ENCODE measurements at regions not wholly inside any gene's neighbourhood (a gene's known extent, or its start where the extent isn't known, plus 50 kb on each side); places are given as distances from the start of the nearest gene placed in this dataset.

GRCh38 chr18:77329651-77330050 lies 80.0 kb downstream of the GALR1 start:
- Histone ChIP-seq H3K27me3 (ENCODE audit: low read depth) (no peaks in the 10 kb centered on the region), H3K4me3 (no peak overlapping the region), H3K9me3 (no peaks in the 10 kb centered on the region), H3K36me3 (no peaks in the 10 kb centered on the region), H3K27ac (no peak overlapping the region), H3K4me1 (no peaks in the 10 kb centered on the region)
- intact Hi-C loops (cut with DNase I): no loop called here
- DNase-seq (no peak), ATAC-seq (no peak)
- no peak for TF ChIP-seq CTCF (IDR thresholded peaks at IDR 0.05)

- Histone ChIP-seq H3K9me3 (no peaks in the 10 kb centered on the region), H3K27ac (no peak overlapping the region), H3K36me3 (no peaks in the 10 kb centered on the region), H3K4me1 (no peaks in the 10 kb centered on the region), H3K27me3 (ENCODE audit: low read depth) (peaks cover 3% of the 10 kb centered on the region), H3K4me3 (no peak overlapping the region)
- intact Hi-C loops (cut with DNase I): no loop called here
- TF ChIP-seq CTCF (IDR thresholded peaks at IDR 0.05): no peak
- no peak for DNase-seq
- ATAC-seq: no peak
Observed at GRCh38 chr18:77334876-77335275, 85.2 kb downstream of the GALR1 start.

- peaks cover 3% of the 10 kb centered on the region for H3K27me3 ChIP-seq (ENCODE audit: low read depth)
- no peak overlapping the region for H3K4me3 ChIP-seq
- ATAC-seq (no peak), DNase-seq (no peak)
- H3K27ac ChIP-seq: no peak overlapping the region
- TF ChIP-seq CTCF (IDR thresholded peaks at IDR 0.05): no peak
- H3K9me3 ChIP-seq: no peaks in the 10 kb centered on the region
- no peaks in the 10 kb centered on the region for H3K36me3 ChIP-seq
- intact Hi-C loops (cut with DNase I): no loop called here
- no peaks in the 10 kb centered on the region for H3K4me1 ChIP-seq
Observed at GRCh38 chr18:77337604-77338003, 88.0 kb downstream of the GALR1 start.

GRCh38 chr18:77339093-77339492 lies 89.4 kb downstream of the GALR1 start:
- no peaks in the 10 kb centered on the region for H3K36me3 ChIP-seq
- no peak for DNase-seq

GRCh38 chr18:77339623-77340022 lies 90.0 kb downstream of the GALR1 start:
- no peaks in the 10 kb centered on the region for H3K9me3 ChIP-seq
- H3K27ac ChIP-seq: no peak overlapping the region
- TF ChIP-seq CTCF (IDR thresholded peaks at IDR 0.05): no peak
- H3K36me3 ChIP-seq: no peaks in the 10 kb centered on the region
- intact Hi-C loops (cut with DNase I): no loop called here
- no peaks in the 10 kb centered on the region for H3K4me1 ChIP-seq
- no peak overlapping the region for H3K4me3 ChIP-seq
- H3K27me3 ChIP-seq (ENCODE audit: low read depth): peaks cover 3% of the 10 kb centered on the region
- no peak for DNase-seq
- ATAC-seq: no peak

More at GRCh38 chr18:77339093-77339492, 89.4 kb downstream of the GALR1 start:
- Histone ChIP-seq H3K4me3 (no peak overlapping the region), H3K27me3 (ENCODE audit: low read depth) (peaks cover 3% of the 10 kb centered on the region), H3K9me3 (no peaks in the 10 kb centered on the region), H3K27ac (no peak overlapping the region), H3K4me1 (no peaks in the 10 kb centered on the region)
- no peak for ATAC-seq
- no peak for TF ChIP-seq CTCF (IDR thresholded peaks at IDR 0.05)
- intact Hi-C loops (cut with DNase I): no loop called here

GRCh38 chr18:77340815-77341214 lies 91.2 kb downstream of the GALR1 start:
- peaks cover 3% of the 10 kb centered on the region for H3K27me3 ChIP-seq (ENCODE audit: low read depth)
- DNase-seq (no peak), ATAC-seq (no peak)
- no peaks in the 10 kb centered on the region for H3K4me1 ChIP-seq
- H3K36me3 ChIP-seq: no peaks in the 10 kb centered on the region
- no peak overlapping the region for H3K27ac ChIP-seq
- intact Hi-C loops (cut with DNase I): no loop called here
- TF ChIP-seq CTCF (IDR thresholded peaks at IDR 0.05): no peak
- no peaks in the 10 kb centered on the region for H3K9me3 ChIP-seq
- H3K4me3 ChIP-seq: no peak overlapping the region

All from lower lobe of right lung (tissue), 2 donors.